A673 (cell line): ENCODE measurements at regions not wholly inside any gene's neighbourhood (a gene's known extent, or its start where the extent isn't known, plus 50 kb on each side); places are given as distances from the start of the nearest gene placed in this dataset.

Experiments used
- EZH2 ChIP-seq: fragments of 200-600 bp; sonication (generic); IDR thresholded peaks from 2 replicates; pipeline ENCODE4 v1.6.1; 2017; ENCODE audit warnings: borderline replicate concordance, low read depth, mild to moderate bottlenecking, mixed read lengths, antibody characterized with exemption, low read length; ENCODE audit not compliant: poor library complexity, severe bottlenecking
- TF ChIP-seq, protein P1 (sequence below): fragments of 300-800, 200-600 bp; sonication (generic); conservative IDR thresholded peaks from 2 replicates; pipeline ENCODE4 v1.5.1; 2017; ENCODE audit warnings: low read depth, mild to moderate bottlenecking, antibody characterized with exemption, low read length, moderate library complexity, mixed read lengths

DNA sequence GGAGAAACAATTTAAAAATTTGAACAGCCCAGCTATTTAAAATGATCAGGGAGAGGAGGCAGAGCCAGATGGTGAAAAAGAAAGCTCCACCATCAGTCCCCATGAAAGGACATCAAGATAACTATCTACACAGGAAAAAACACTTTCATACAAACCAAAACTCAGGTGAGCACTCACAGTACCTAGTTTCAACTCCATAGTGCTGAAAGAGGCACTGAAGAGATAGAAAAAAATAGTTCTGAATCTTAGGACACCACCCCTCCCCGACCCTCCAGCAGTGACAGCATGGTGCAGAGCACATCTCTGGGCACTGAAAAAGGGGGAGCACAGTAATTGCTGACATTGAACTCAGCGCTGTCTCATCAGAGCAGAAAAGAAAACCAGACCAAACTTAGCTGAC is 732.9 kb downstream of the CETN3 start:
- TF ChIP-seq, protein P1, sequence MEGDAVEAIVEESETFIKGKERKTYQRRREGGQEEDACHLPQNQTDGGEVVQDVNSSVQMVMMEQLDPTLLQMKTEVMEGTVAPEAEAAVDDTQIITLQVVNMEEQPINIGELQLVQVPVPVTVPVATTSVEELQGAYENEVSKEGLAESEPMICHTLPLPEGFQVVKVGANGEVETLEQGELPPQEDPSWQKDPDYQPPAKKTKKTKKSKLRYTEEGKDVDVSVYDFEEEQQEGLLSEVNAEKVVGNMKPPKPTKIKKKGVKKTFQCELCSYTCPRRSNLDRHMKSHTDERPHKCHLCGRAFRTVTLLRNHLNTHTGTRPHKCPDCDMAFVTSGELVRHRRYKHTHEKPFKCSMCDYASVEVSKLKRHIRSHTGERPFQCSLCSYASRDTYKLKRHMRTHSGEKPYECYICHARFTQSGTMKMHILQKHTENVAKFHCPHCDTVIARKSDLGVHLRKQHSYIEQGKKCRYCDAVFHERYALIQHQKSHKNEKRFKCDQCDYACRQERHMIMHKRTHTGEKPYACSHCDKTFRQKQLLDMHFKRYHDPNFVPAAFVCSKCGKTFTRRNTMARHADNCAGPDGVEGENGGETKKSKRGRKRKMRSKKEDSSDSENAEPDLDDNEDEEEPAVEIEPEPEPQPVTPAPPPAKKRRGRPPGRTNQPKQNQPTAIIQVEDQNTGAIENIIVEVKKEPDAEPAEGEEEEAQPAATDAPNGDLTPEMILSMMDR, result no peak
- no peak for TF ChIP-seq EZH2
